HepG2 (cell line): ENCODE measurements at regions not wholly inside any gene's neighbourhood (a gene's known extent, or its start where the extent isn't known, plus 50 kb on each side); places are given as distances from the start of the nearest gene placed in this dataset.

Experiments used
- CTCF ChIP-seq: sonication (generic); formaldehyde crosslinking; IDR thresholded peaks from 2 replicates; pipeline ENCODE4 v1.5.0; 2020; ENCODE audit warnings: mild to moderate bottlenecking, missing genetic modification reagents, moderate library complexity
- NFYB ChIP-seq: sonication (generic); formaldehyde crosslinking; IDR thresholded peaks from 2 replicates; pipeline ENCODE4 v1.4.0; 2020; ENCODE audit warnings: missing genetic modification reagents
- POLR2AphosphoS5 ChIP-seq: IDR thresholded peaks from 2 replicates; pipeline ENCODE4 v1.6.1; 2012; ENCODE audit warnings: low read depth, low read length
- RXRA ChIP-seq: sonication (generic); formaldehyde crosslinking; IDR thresholded peaks from 2 replicates; pipeline ENCODE4 v1.5.1; 2020; ENCODE audit warnings: missing genetic modification reagents

- TF ChIP-seq NFYB (CRISPR knock-in tag) (no peak), POLR2AphosphoS5 (no peak), RXRA (CRISPR knock-in tag) (no peak), CTCF (CRISPR knock-in tag) (no peak)
These were observed 115.8 kb upstream of the SLC25A48 start for GRCh38 chr5:135718651-135719050.
